HCT116 (cell line): ENCODE measurements at regions not wholly inside any gene's neighbourhood (a gene's known extent, or its start where the extent isn't known, plus 50 kb on each side); places are given as distances from the start of the nearest gene placed in this dataset.

Experiments
- ATAC-seq: fragments of 200-7000 bp; cut with Tn5 transposase; 2 replicates; pipeline ENCODE4 v1.9.1; 2020; ENCODE audit warnings: mild to moderate bottlenecking, moderate library complexity
- BruUV-seq: library from RNA; stranded (reverse); fragments of 400-500 nt; replicated peaks from 2 replicates; lab custom pipeline; 2021; lab: Mats Ljungman, UMichigan
- CTCF ChIA-PET: fragments of 300-600 bp; sonication (Branson Sonifier 250); formaldehyde crosslinking; loops from one replicate; lab custom pipeline; 2021; ENCODE audit warnings: antibody characterized with exemption; lab: Charles Lee
- POLR2A ChIA-PET: fragments of 300-600, 350-600 bp; sonication (Branson Sonifier 250); formaldehyde crosslinking; loops from one replicate; lab custom pipeline; 2021; ENCODE audit warnings: antibody characterized with exemption; lab: Charles Lee
- RAD21 ChIA-PET, 2 experiments: fragments of 300-600 bp; sonication (Branson Sonifier 250); formaldehyde crosslinking; loops; one replicate each; lab custom pipeline; 2023; ENCODE audit warnings: low total read pairs in 2 of 2; ENCODE audit not compliant: uncharacterized antibody in 2 of 2, unreplicated experiment in 2 of 2, low non-redundant PET in 1 of 2; lab: Charles Lee
- DNase-seq: peaks from one replicate; pipeline ENCODE4 v3.0.0-alpha.2; 2010; ENCODE audit warnings: low read depth, low spot score
- H2AFZ ChIP-seq: fragments of 200-600 bp; shearing (Covaris generic), sonication (generic); 2 replicates; pipeline ENCODE4 v1.6.1; 2017; ENCODE audit warnings: low read depth, mixed run types, mixed read lengths, antibody characterized with exemption, low read length; ENCODE audit not compliant: poor library complexity, severe bottlenecking
- H3K27ac ChIP-seq: 2 replicates; pipeline ENCODE4 v1.5.1; 2012; ENCODE audit warnings: low read depth, low read length
- H3K27me3 ChIP-seq: fragments of 200-600 bp; sonication (generic); 2 replicates; pipeline ENCODE4 v1.6.1; 2016; ENCODE audit warnings: mixed run types, low read length, mixed read lengths; ENCODE audit not compliant: insufficient read depth
- H3K36me3 ChIP-seq, 2 experiments: fragments of 200-500 bp in 1 of 2; fragments of 200-600 bp in 1 of 2; sonication (Bioruptor generic) in 1 of 2; sonication (generic) in 1 of 2; 2 replicates each; pipeline versions ENCODE4 v1.5.1 to v1.6.1; 2014 to 2016; ENCODE audit warnings: low read length in 2 of 2, inconsistent platforms in 1 of 2, mixed read lengths in 1 of 2, mixed run types in 1 of 2; ENCODE audit not compliant: insufficient read depth in 2 of 2, control insufficient read depth in 1 of 2
- H3K4me1 ChIP-seq, 2 experiments: fragments of 200-600 bp in 1 of 2; sonication (generic) in 1 of 2; 2 replicates each; pipeline versions ENCODE4 v1.5.1 to v1.6.1; 2012 to 2017; ENCODE audit warnings: low read length in 2 of 2, inconsistent platforms in 1 of 2, mild to moderate bottlenecking in 1 of 2, mixed read lengths in 1 of 2, mixed run types in 1 of 2, moderate library complexity in 1 of 2; ENCODE audit not compliant: insufficient read depth in 2 of 2, control insufficient read depth in 1 of 2
- H3K4me2 ChIP-seq: fragments of 200-600 bp; sonication (generic); 2 replicates; pipeline ENCODE4 v1.6.1; 2017; ENCODE audit warnings: mixed run types, low read length, mixed read lengths
- H3K4me3 ChIP-seq, 2 experiments: fragments of 200-600 bp in 1 of 2; sonication (generic) in 1 of 2; replicated peaks in 1 of 2; 2 replicates each; pipeline ENCODE4 v1.5.1; 2011 to 2016; ENCODE audit warnings: low read length in 2 of 2, control low read depth in 1 of 2, low read depth in 1 of 2, mild to moderate bottlenecking in 1 of 2, mixed read lengths in 1 of 2, mixed run types in 1 of 2
- H3K79me2 ChIP-seq: fragments of 200-600 bp; sonication (generic); 2 replicates; pipeline ENCODE4 v1.6.1; 2017; ENCODE audit warnings: mild to moderate bottlenecking, mixed run types, low read length, moderate library complexity, mixed read lengths; ENCODE audit not compliant: insufficient read depth
- H3K9ac ChIP-seq: fragments of 200-600 bp; sonication (generic); 2 replicates; pipeline ENCODE4 v1.6.1; 2016; ENCODE audit warnings: low read length, mixed read lengths
- H3K9me2 ChIP-seq: fragments of 200-600 bp; sonication (generic), shearing (Covaris generic); 2 replicates; pipeline ENCODE4 v1.6.1; 2017; ENCODE audit warnings: mixed run types, mild to moderate bottlenecking, moderate library complexity; ENCODE audit not compliant: insufficient read depth
- H3K9me3 ChIP-seq, 2 experiments: fragments of 200-500 bp in 1 of 2; fragments of 200-600 bp in 1 of 2; sonication (Bioruptor generic) in 1 of 2; sonication (generic) in 1 of 2; 2 replicates each; pipeline ENCODE4 v1.6.1; 2014 to 2017; ENCODE audit warnings: low read length in 2 of 2, mixed read lengths in 2 of 2, inconsistent platforms in 1 of 2, low read depth in 1 of 2, mild to moderate bottlenecking in 1 of 2, mixed run types in 1 of 2, moderate library complexity in 1 of 2; ENCODE audit not compliant: control insufficient read depth in 1 of 2, insufficient read depth in 1 of 2
- H4K20me1 ChIP-seq: fragments of 200-600 bp; sonication (generic), shearing (Covaris generic); 2 replicates; pipeline ENCODE4 v1.6.1; 2017; ENCODE audit warnings: mixed run types, mild to moderate bottlenecking, moderate library complexity; ENCODE audit not compliant: insufficient read depth
- CBX3 ChIP-seq: IDR thresholded peaks from 2 replicates; pipeline ENCODE4 v1.6.1; 2012; ENCODE audit warnings: low read depth
- CEBPB ChIP-seq: IDR thresholded peaks from 2 replicates; pipeline ENCODE4 v1.6.1; 2012; ENCODE audit warnings: low read depth
- CTCF ChIP-seq, 3 experiments: fragments of 200-600 bp in 1 of 3; sonication (generic) in 1 of 3; IDR thresholded peaks in 2 of 3; conservative IDR thresholded peaks in 1 of 3; 2 replicates each; pipeline ENCODE4 v1.5.1; 2012 to 2017; ENCODE audit warnings: low read depth in 2 of 3, low read length in 2 of 3, antibody characterized with exemption in 1 of 3, borderline replicate concordance in 1 of 3, control low read depth in 1 of 3, mild to moderate bottlenecking in 1 of 3, mixed read lengths in 1 of 3, mixed run types in 1 of 3, moderate library complexity in 1 of 3; ENCODE audit not compliant: insufficient read depth in 1 of 3
- EGR1 ChIP-seq: IDR thresholded peaks from 2 replicates; pipeline ENCODE4 v1.6.1; 2012; ENCODE audit warnings: low read depth
- ELF1 ChIP-seq: IDR thresholded peaks from 2 replicates; pipeline ENCODE4 v1.6.1; 2012; ENCODE audit warnings: low read depth, borderline replicate concordance
- EZH2phosphoT487 ChIP-seq: fragments of 200-600 bp; IDR thresholded peaks from 2 replicates; pipeline ENCODE4 v1.6.1; 2018; ENCODE audit warnings: antibody characterized with exemption, borderline replicate concordance
- JUND ChIP-seq: IDR thresholded peaks from 2 replicates; pipeline ENCODE4 v1.6.1; 2012
- POLR2A ChIP-seq: IDR thresholded peaks from 2 replicates; pipeline ENCODE4 v1.7.0; 2011; ENCODE audit warnings: borderline replicate concordance; ENCODE audit not compliant: insufficient read depth, insufficient read length; ENCODE audit errors: extremely low read depth
- REST ChIP-seq: IDR thresholded peaks from 2 replicates; pipeline ENCODE4 v1.6.1; 2012; ENCODE audit warnings: low read depth
- SIN3A ChIP-seq: IDR thresholded peaks from 2 replicates; pipeline ENCODE4 v1.6.1; 2012; ENCODE audit warnings: low read depth
- SP1 ChIP-seq: IDR thresholded peaks from 2 replicates; pipeline ENCODE4 v1.6.1; 2012; ENCODE audit warnings: low read depth
- SRF ChIP-seq: IDR thresholded peaks from 2 replicates; pipeline ENCODE4 v1.6.1; 2012; ENCODE audit warnings: low read depth
- TCF7L2 ChIP-seq: IDR thresholded peaks from 2 replicates; pipeline ENCODE4 v1.7.0; 2011; ENCODE audit warnings: borderline replicate concordance, inconsistent platforms; ENCODE audit not compliant: insufficient read depth, insufficient read length; ENCODE audit errors: extremely low read depth
- intact Hi-C: fragments of 100-400 bp; cut with micrococcal nuclease; formaldehyde crosslinking; loops from 2 replicates; pipeline ENCODE4 v1.10.0; 2022

DNA sequence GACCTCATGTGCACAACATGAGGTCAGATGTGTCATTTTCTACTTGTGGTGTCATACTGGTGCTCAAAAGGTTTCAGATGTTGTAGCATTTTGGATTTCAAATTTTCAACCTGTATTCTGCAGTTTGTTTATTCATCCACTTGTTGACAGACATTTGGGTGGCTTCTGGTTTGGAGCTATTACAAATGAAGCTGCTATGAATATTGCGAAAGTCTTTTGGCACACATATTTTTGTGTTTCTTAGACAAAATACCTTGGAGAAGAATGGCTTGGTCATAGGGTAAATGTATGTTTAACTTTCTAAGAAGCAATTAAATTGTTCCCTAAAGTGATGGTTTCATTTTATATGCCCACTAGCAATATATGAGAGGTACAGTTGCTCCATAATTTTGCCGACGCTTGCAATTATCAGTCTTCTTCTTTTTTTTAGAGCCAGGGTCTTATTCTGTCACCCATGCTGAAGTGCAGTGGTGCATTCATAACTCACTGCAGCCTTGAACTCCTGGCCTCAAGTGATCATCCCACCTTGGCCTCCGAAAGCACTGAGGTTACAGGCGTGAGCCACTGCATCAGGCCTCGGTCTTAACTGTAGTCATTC lies 70.7 kb upstream of the TRPC7 start:
- Histone ChIP-seq H3K27ac (no peak overlapping the region), H3K9me3 (no peaks in the 10 kb centered on the region)
- intact Hi-C loops: no loop called here

More for the DNA sequence above, 70.7 kb upstream of the TRPC7 start:
- no peak overlapping the region for H3K9ac ChIP-seq
- DNase-seq (no peak), ATAC-seq (no peak)
- no peaks in the 10 kb centered on the region for H3K36me3 ChIP-seq
- no peaks in the 10 kb centered on the region for H3K9me2 ChIP-seq
- H3K79me2 ChIP-seq: no peaks in the 10 kb centered on the region
- H3K27me3 ChIP-seq: peaks cover 4% of the 10 kb centered on the region; the same call in 1 of the 2 replicates
- H3K4me1 ChIP-seq: no peaks in the 10 kb centered on the region
- H3K4me3 ChIP-seq: no peak overlapping the region
- TF ChIP-seq EZH2phosphoT487: no peak
- TF ChIP-seq TCF7L2: no peak
- TF ChIP-seq CBX3: no peak
- no peak for TF ChIP-seq CEBPB
- TF ChIP-seq EGR1: no peak
- TF ChIP-seq SP1: no peak
- TF ChIP-seq CTCF (IDR thresholded peaks at IDR 0.05 in 2 of 3, conservative IDR thresholded peaks at IDR 0.05 in 1 of 3; ENCODE audit: borderline replicate concordance in 1 of 3, insufficient read depth in 1 of 3, low read depth in 2 of 3, low read length in 2 of 3): no peak
- TF ChIP-seq REST: no peak
- TF ChIP-seq SIN3A: no peak
- TF ChIP-seq POLR2A: no peak
- TF ChIP-seq ELF1: no peak
- no peak for TF ChIP-seq JUND
- no peak for TF ChIP-seq SRF
- no peak overlapping the region for H2AFZ ChIP-seq
- H4K20me1 ChIP-seq: no peaks in the 10 kb centered on the region; the same call in 1 of the 2 replicates
- no TSS peak for BruUV-seq
- ChIA-PET POLR2A (no interaction called here), CTCF (no interaction called here), RAD21 (no interaction called here)
- no peak overlapping the region for H3K4me2 ChIP-seq
